GM21423 (cell line): ENCODE measurements at regions not wholly inside any gene's neighbourhood (a gene's known extent, or its start where the extent isn't known, plus 50 kb on each side); places are given as distances from the start of the nearest gene placed in this dataset.

ENCODE experiments used
- ATAC-seq: cut with Tn5 transposase; IDR thresholded peaks from one replicate; pipeline ENCODE4 v1.9.1; 2021; ENCODE audit warnings: mild to moderate bottlenecking, moderate library complexity; ENCODE audit not compliant: unreplicated experiment

DNA sequence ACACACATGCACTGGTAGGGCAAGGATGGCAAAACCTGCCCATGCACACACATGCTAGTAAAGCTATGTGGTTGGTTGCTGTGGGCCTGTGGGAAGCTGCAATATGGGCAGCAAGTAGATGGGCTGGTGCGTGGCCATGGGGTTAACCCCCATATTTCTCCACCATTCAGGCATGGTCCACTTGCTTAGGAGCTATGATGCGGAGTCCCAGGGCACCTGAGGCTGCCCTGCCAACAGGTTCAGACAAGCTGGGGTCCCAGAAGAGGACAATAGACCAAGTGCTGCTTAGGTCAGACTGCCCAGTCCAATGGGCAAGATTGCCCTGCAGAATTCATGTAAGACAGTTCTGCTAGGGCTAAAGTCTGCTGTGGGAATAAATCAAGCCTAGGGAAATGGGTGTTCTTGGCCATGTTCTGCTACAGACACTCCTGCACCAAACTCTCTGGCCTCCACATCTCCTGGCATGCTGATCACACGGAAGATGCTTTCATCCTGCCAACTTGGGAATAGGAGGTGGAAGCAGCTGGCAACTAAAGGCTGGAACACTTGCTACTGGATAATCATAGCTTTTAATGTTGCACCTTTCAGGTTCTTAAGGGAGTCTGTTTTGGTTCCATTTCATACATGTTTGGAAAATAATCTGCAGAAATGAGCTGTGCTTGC is 646.3 kb upstream of the SLITRK1 start:
- no peak for ATAC-seq

DNA sequence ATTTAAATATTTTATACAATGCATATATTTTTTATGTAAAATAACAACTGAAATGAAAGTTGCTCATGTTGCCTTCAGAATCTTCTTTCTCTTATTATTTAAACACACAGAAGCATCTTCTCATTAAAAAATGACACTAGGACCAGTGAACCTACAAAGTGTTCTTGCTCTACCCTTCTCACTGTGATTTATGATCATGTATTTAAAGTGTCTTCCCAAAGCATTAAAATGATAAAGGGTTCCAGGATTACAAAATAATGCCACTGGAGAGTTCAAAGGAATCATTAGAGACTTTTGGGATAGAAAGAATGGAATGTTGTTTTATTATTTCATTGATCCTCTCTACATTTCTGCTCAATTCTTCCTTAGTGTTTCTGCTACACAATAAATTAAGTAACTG is 643.6 kb upstream of the SLITRK1 start:
- ATAC-seq: no peak

DNA sequence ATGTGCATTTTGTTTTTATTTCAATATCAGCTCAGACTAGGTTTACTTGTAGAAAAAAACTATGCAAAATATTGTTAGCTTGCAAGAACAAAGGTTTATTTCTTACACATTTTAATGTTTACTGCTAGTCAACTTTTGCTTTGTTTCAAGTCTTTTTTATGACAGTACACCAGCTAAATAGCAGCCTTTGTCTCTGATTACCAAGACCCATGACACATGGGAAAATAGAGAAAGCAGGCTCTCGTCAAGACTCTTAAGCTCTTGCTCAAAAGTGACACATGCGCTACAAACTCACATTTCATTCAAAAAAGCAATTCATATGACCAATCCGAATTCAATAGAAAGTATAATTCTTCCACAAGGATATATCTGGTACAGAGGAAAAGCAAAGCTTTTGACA is 642.3 kb upstream of the SLITRK1 start:
- no peak for ATAC-seq

DNA sequence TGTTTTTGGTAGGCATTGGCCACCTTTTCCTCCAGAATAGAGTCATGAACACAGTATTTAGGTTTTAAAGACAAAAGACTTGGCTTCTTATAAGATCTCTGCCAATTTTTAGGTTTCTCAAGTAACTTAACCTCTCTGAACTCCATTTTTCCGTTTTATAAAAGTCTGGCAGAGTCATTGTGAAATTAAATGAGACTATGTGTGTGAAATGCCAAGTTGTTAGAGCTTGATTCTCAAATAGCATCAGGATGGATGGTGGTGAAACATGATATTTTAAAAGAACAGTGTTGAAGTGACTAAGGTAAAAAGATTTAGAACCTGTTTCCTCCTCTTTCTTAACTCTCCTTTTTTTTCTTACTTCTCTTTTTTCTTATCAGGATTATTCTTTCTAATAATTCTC is 617.7 kb upstream of the SLITRK1 start:
- ATAC-seq: no peak

DNA sequence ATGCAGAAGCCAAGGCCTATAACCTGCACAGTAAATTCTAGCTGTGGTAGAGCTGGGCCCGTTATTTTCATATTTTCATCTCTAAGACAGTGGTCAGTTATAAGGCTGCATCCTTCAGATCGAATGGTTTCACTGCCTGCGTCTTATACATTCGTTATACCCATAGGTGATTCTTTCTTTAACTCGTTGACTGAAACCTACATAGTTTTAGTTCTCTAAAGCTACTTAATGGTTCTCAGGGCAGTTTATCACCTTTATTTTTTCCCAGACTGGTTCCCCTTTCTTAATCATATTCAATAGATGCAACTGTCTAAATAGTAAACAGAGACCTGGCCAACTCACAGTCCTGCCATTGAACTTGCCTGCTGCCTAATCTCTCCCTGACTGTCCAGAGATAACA is 615.3 kb upstream of the SLITRK1 start:
- ATAC-seq: no peak

DNA sequence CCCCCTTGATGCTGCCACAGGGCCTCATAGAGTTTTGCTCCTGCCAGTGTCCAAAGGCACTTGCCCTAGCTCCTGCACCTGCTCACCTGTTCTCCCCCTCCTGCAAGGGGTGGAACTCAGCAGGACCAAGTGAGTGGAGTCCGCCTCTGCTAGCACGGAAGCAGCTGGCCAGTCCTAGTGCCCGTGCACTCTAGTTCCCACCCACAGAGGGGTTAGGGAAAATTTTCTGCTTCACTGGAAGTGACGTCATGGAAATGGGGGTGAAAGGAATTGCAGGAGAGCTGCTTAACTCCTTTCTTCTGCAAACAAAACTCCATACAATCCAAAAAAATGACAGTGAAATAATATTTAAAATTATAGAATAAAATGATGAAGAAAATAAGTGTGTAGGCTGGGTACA is 609.7 kb upstream of the SLITRK1 start:
- ATAC-seq: no peak

DNA sequence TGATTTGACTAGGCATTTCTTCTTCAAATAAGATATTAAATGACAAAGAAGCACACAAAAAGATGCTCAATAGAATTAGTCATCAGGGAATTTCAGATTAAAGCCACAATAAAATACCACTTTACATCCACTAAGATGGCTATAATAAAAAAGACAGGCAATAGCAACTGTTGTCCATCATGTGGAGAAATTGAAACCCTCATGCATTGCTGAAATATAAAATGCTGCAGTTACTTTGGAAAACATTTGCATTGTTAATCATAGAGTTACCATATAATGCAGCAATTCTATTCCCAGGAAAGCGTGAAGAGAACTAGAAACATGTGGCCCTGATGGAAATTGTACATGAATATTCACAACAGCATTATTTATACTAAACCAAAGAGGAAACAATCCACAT is 605.5 kb upstream of the SLITRK1 start:
- no peak for ATAC-seq

DNA sequence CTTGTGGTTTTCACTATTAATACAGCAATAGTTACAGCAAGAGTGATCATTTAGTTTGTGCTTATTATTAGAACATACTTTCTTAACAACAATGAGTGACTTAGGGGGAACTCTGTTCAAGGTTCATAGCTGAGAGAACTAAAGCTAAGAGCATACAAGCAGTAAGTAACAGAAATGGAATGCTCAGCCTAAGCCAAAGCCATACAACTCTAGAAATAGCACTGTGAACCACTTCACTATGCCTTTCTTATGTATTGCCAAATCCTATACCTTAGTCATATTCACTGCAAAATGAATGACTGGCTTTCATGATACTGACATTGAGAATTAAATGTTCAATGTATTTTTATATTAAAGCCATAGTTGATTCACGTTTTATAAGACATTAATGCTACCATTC is 599.7 kb upstream of the SLITRK1 start:
- no peak for ATAC-seq

DNA sequence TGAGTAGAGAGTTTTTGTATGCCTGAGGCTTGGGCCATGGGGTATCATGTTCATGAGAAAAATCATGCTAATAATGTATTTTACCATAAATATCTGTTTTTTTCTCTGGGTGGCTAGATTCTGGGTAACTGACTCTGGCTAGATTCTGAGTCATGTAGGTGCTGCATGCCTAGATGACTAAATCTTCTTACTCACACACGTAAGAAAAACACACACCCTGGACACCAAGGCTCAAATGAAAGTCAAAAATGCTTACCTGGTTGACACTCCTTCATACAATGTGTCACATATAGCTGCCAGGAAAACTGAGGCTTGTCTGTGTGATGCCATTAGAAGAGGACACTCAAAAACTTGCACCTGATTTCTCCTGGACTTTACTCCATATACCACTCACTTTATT is 597.4 kb upstream of the SLITRK1 start:
- ATAC-seq: no peak

DNA sequence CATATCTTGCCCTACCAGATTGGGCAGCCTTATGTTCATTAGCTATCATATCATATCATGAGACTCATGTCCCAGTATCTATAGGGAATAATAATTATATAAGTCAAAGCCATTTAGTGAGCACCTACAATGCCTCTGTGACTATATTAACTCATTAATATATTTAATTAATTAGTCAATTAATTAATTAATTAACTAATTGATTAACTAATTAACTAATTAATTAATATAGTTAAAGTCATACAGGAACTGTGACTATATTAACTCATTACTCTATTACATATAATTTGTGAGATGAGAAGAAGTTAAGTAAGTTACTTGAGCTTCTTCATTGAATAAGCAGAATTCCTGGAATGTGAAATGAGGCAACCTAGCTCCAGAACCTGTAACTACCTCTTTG is 588.3 kb upstream of the SLITRK1 start:
- ATAC-seq: no peak

DNA sequence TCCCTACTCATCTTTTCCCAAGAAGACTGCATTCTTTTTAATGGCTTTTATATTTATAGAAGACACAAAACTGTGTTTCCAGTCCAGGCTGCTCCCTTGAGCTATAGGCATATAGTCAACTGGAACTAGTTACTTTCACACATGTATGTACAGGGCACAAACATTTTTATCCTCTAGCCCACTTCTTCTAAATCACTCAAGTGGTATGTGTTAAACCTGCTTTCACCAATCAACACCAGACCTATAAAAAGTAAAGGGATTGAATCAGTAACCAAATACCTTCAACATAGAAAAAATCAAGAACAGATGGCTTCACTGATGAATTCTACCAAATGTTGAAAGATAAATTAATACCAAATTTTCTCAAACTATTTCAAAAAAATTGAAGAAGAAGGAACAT is 584.2 kb upstream of the SLITRK1 start:
- no peak for ATAC-seq

DNA sequence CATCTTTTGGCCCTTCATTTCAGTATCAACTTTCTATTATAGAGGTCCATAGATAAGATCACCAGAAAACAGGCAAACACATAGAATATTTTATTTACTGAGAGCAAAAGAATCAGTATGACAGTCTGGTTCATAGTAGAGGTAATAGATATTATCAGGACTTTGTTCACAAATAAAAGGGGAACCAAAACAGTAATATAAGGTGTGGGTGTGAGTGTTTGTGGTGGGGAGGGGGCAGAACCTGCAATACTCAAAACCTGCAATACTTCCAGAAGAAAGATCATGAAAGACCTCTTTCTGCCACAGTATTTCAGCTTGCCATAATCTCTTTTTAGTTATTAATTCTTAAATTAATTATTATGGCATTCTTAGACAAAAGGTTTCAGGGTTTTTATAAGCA is 578.7 kb upstream of the SLITRK1 start:
- no peak for ATAC-seq

DNA sequence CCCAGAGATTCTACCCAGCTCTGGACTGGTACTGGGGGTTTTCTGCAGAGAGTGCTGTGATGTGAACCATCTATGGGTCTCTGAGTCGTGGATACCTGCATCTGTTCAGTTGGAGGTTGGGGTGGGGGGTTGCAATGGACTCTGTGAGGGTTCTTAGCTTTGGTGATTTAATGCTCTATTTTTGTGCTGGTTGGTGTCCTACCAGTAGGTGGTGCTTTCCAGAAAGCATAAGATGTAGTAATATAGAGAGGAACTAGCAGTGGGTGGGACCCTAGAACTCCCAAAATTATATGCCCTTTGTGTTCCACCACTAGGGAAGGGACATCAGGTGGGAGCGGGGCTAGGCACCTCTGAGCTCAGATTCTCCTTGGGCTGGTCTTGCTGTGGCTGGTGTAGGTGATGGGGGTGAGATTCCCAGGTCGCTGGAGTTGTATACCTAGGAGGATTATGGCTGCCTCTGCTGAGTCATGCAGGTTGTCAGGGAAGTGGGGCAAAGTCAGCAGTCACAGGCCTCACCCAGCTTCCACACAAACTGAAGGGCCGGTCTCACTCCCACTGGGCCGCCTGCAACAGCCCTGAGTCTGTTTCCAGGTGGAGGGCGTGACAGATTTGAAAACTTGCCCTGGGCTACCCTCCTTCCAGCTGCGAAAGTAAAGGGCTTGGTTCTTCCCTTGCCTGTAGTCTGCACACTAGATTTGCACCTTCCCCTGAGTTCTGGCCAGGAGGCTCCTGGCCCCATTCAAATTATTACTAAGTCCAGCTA is 573.0 kb upstream of the SLITRK1 start:
- no peak for ATAC-seq

DNA sequence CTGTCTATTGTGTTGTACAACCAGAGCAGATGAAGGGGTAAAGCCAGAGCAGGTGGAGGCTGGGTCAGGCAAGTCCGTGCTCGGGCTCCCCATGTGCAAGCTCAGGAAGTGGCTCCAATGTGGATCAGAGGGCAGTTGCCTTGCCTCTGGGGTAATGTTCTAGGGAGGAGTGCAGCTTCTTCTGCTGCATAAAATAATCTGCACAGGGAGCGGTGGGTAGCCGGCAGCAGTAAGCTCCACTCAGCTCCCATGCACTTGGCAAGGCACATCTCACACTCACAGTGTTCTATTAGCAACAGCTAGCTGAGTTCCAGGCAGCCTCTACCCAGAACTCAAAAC is 565.3 kb upstream of the SLITRK1 start:
- ATAC-seq: no peak

DNA sequence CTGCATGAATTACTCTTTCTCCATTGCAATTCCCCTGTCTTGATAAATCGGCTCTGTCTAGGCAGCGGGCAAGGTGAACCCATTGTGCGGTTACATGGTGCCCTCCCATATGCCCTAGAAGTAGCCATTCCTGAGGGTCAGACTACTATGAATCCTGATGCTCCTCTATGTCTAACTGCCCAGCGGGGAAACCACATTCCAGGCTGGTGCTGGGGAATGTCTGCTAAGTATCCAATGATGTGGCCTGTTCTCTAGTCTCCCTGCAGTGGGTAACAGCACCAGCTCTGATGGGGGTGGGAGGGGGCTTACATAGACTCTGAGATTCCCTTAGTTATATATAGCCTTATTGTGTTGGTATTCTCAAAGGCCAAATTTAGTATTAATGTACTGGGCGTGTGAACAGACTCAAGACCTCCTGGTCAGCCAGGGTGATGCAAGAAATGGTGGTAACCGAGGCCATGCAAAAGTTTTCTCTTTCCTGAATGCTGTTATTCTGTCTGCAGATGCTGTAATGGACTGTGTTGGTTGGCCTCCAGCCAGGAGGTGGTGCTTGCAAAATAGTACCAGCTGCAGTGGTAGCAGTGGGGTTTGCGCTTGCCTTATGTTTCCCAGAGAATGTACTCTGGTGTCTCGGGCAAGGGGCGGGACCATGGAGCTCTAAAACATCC is 564.8 kb upstream of the SLITRK1 start:
- ATAC-seq: no peak

DNA sequence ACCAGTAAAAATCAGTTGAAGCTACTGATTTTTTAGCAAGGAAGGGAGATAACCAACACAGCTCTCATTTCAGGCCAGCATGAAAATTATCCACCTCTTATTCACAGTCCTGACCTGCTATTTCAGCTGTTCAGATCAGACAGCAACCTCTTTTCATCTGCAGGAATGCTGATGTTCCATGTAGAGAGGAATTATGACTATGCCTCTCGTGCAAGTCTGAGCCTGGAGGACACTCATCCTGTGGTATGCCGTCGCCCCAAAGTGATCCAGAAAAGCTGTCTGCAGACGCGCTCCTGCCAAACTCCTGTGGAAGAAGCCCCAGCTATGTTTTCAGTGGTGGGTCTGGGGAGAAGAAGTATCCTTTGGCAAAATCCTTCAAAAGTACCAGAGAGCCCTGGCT is 563.5 kb upstream of the SLITRK1 start:
- no peak for ATAC-seq

DNA sequence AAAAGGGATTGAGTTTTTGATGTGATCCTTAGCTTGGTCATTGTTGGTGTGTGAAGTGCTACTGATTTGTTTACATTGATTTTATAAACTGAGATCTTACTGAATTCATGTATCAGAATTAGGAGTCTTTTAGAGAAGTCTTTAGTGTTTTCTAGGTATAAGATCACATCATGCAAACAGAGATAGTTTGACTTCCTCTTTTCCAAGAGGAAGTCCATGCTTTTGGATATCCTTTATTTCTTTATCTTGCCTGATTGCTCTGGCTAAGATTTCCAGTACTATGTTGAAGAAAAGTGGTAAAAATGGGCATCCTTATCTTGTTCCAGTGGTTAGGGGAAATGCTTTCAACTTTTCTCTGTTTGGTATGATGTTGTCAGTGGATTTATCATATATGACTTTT is 561.2 kb upstream of the SLITRK1 start:
- ATAC-seq: no peak

DNA sequence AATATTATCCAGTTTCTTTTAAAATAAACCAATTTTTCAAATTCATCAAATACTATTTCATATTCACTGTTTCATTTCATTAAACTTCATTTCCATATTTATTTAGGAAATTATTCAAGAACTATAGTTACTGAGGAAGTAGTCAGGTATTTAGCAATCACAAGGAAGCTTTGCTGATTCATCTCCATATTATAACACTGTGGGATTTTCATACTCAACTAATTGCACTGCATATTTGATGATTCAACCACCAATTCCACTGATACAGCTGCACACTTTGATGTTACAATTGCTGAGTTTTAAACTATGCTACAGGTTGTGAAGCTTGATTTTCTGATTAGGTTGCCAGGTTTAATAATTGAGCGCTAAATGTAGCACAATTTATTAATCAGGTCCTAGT is 556.8 kb upstream of the SLITRK1 start:
- no peak for ATAC-seq

DNA sequence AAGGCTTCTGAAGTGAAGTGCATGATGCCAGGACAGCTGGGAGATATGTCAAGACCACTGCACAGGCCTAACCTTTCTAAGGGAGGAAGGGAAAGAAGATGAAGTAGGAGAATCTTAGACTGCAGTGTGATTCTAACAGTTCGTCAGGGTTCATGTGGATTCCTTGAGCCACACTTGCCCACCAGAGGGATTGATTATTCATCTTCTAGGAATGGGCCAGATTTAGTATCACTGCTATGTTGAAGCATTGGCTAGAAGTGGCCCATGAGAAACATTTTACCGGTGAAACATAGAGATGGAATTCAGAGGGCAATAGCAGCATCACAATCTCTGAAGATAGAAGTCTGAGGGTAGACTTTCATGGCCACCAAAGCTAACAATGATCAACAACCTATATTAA is 550.8 kb upstream of the SLITRK1 start:
- no peak for ATAC-seq

DNA sequence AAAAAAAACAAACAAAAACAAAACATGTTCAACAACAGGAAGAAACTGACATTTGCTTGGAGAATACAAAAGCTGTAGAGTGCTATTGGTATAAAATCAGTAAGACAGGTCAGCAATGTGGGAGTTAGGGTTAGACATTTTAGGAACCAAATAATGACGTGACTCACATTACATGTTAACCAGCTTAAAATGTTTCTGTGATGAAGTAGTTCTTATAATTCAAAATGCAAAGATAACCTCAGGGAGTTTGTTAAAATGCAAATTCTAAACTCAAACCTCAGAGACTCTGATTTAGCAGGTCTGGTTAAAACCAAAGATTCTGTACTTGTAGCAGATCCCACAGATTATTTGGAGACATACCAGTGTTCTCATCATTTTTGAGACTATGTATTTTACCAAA is 549.4 kb upstream of the SLITRK1 start:
- no peak for ATAC-seq

DNA sequence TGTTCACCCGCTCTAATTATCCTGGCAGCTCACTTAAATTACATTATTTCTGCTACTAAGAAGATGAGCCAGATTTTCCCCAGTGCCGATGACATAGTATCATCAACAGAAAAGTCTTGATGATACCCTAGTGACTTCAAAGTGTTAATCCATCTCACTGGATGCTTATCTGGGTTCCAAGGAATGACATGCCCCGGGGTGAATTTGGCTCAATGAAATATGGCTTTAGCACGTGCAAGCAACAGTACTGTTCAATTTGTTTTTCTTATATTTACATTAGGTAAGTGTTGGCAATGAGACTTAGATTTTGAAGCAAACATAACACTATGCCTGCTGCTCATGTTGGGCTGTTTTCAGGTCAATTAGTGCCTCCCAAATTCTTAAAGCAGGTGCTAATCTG is 548.2 kb upstream of the SLITRK1 start:
- no peak for ATAC-seq

DNA sequence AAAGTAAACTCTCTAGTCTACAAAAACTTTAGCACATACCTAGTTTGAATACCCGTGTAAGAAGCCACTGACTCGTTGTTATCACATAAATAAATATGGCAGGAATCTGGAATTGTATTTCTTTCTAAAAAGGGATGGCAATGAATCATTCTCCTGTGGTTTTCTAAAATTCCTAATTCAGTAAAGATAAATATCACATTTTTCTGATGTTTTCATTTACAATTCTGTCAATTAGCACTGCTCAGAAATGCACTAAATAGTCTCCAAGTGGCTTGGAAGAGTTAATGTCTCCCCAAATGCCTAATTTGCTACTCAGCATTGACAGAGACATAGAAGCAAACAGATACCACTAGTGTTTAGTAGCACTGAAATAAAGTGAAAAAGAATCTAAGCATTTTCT is 547.7 kb upstream of the SLITRK1 start:
- ATAC-seq: no peak
